GM12874 (cell line): ENCODE measurements at regions not wholly inside any gene's neighbourhood (a gene's known extent, or its start where the extent isn't known, plus 50 kb on each side); places are given as distances from the start of the nearest gene placed in this dataset.

Source experiments
- TF ChIP-seq, protein P1 (sequence below): IDR thresholded peaks from 2 replicates; pipeline ENCODE4 v1.5.1; 2011; ENCODE audit warnings: low read depth, mild to moderate bottlenecking, control low read depth, low read length, moderate library complexity; ENCODE audit not compliant: insufficient read depth

DNA sequence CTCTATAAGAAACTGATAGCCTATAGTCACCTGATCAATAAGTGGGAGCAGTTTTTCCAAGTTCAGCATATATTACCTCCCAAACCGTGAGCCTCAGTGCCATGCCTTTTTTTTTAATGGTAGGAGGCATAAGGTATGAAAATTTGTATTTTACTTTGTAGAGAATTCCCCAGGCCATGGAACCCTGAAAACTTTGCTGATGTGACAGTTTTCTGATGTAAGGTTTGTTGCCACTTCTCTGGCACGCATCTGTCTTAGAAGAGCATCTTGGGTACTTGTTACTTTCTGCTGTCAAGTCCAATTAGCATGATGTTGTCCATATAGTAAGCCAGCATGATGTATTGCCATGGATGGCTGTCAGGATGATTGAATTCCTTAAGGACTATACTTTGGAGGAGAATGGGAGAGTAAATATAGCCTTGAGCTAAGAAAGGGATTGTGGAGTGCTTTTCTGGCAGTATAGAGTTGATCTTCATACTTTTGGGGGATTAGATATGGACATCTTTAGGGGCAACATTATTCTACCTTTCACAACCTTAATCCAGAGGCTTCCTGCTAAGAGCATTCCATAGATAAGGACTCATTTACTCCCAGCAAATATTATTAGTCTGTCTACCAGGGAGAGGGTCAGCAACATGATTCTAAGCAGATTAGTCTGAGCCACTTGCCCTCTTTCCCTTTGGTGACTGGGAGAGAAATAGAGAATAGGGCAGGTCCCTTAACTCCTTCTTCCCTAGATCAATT, 389.6 kb downstream of the YTHDC2 start:
- TF ChIP-seq, protein P1, sequence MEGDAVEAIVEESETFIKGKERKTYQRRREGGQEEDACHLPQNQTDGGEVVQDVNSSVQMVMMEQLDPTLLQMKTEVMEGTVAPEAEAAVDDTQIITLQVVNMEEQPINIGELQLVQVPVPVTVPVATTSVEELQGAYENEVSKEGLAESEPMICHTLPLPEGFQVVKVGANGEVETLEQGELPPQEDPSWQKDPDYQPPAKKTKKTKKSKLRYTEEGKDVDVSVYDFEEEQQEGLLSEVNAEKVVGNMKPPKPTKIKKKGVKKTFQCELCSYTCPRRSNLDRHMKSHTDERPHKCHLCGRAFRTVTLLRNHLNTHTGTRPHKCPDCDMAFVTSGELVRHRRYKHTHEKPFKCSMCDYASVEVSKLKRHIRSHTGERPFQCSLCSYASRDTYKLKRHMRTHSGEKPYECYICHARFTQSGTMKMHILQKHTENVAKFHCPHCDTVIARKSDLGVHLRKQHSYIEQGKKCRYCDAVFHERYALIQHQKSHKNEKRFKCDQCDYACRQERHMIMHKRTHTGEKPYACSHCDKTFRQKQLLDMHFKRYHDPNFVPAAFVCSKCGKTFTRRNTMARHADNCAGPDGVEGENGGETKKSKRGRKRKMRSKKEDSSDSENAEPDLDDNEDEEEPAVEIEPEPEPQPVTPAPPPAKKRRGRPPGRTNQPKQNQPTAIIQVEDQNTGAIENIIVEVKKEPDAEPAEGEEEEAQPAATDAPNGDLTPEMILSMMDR, result no peak

DNA sequence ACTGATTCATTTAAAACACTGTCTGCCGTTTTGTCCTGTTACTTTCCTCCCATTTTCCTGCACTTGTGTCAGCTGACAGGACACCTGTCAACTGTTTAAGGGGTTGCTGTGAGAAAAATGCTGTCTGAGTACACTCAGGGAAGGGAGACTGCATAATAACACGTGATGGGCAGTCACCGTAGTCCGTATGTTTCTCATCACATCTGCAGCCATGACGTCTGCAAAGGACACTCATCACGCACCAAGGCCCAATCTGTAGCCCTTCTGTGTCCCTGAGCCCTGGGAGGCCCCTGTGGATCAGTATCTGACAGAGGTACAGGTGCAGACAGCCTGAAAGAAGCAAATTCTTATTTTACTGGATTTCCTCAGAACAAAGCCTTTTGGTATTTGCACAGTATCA, 396.3 kb downstream of the YTHDC2 start:
- TF ChIP-seq, protein P1, result no peak

GRCh38 chr5:113917997-113918396, 404.5 kb downstream of the YTHDC2 start:
- TF ChIP-seq, protein P1, result no peak

DNA sequence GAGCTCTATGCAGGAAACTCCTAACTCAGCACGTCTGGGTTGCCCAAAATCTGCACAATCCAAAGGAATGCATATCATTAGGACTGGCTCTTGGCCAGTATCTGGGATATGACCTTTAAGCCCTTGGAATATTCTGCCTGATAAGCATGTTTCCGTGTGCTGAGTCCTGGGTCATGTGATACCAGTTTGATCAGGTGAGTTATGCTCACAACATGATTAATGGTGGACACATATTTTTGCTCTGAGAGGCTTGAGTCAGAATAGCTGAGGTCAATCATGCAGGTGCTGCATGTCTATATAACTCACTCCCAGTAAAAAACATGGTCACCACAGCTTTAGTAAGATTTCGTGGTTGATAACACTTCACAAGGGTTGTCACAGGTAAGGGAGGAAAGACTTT, 408.8 kb downstream of the YTHDC2 start:
- TF ChIP-seq, protein P1, result no peak

GRCh38 chr5:113935453-113935852, 422.0 kb downstream of the YTHDC2 start:
- TF ChIP-seq, protein P1, result no peak

DNA sequence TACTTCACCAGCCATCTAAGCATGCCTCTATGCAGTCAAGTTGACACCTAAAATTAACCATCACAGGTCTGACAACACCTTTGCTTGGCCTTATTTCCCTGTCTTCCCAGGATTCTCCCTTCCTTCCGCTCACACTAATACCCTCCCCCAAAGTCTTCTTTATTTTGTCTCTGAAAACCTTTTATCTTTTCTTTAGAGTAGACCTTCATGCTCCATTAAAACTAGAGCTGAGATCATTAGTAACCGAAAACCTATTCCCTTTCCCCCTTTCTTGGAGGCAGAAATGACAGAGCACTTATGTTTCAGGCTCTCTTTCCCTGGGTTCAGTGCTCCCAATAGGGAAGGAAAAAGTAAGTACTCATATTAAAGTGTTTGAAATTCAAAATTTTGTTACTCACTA, 423.8 kb downstream of the YTHDC2 start:
- TF ChIP-seq, protein P1, result no peak

DNA sequence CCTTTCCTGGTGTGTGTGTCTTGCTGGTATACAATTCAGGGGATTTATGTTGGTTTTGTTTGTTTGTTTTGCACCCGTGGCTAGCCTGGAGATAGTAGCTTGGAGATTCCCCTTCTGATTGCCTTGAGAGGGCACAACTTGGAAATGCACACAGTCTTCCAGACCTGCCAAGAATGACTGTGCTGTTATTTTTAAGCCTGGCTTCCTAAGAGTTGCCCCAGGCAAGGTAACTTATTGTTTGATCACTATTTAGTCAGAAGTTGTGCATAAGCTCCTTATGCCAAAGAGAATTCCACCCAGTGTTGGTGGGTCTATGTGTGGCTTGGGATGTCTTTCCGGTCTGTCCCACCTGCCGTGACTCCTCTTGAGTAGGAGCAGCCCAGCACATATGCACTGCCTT, 421.9 kb upstream of the KCNN2 start:
- TF ChIP-seq, protein P1, result no peak

GRCh38 chr5:113950186-113950585, 411.7 kb upstream of the KCNN2 start:
- TF ChIP-seq, protein P1, result no peak
